Mesenchymal stem cell (in vitro differentiated cells and primary cell): ENCODE measurements at regions not wholly inside any gene's neighbourhood (a gene's known extent, or its start where the extent isn't known, plus 50 kb on each side); places are given as distances from the start of the nearest gene placed in this dataset.

Experiments used
- DNase-seq: peaks from one replicate; pipeline ENCODE4 v3.0.0-alpha.2; 2013
- H2AFZ ChIP-seq: one replicate; pipeline ENCODE4 v1.6.1; 2013; ENCODE audit warnings: low read depth, mild to moderate bottlenecking, control low read depth, inconsistent platforms, low read length, moderate library complexity
- H2AK5ac ChIP-seq: 2 replicates; pipeline ENCODE4 v1.6.1; 2013; ENCODE audit warnings: low read length, moderate library complexity, mild to moderate bottlenecking, inconsistent platforms; ENCODE audit not compliant: severe bottlenecking
- H2BK120ac ChIP-seq: one replicate; pipeline ENCODE4 v1.6.1; 2013; ENCODE audit warnings: low read depth, mild to moderate bottlenecking, inconsistent platforms, low read length, moderate library complexity
- H2BK12ac ChIP-seq, 2 experiments: one replicate each; pipeline ENCODE4 v1.6.1; 2013; ENCODE audit warnings: inconsistent platforms in 2 of 2, low read length in 2 of 2, mild to moderate bottlenecking in 2 of 2, moderate library complexity in 2 of 2, control low read depth in 1 of 2
- H2BK15ac ChIP-seq: one replicate; pipeline ENCODE4 v1.6.1; 2013; ENCODE audit warnings: mild to moderate bottlenecking, low read depth, inconsistent platforms; ENCODE audit not compliant: poor library complexity, severe bottlenecking
- H2BK5ac ChIP-seq: 2 replicates; pipeline ENCODE4 v1.6.1; 2013; ENCODE audit warnings: low read depth, mild to moderate bottlenecking, low read length, control low read depth, inconsistent platforms; ENCODE audit not compliant: poor library complexity, severe bottlenecking
- H3K14ac ChIP-seq, 2 experiments: one replicate each; pipeline ENCODE4 v1.6.1; 2013; ENCODE audit warnings: inconsistent platforms in 2 of 2, low read length in 2 of 2, control low read depth in 1 of 2, mild to moderate bottlenecking in 1 of 2, moderate library complexity in 1 of 2
- H3K18ac ChIP-seq, 2 experiments: one replicate each; pipeline ENCODE4 v1.6.1; 2013; ENCODE audit warnings: inconsistent platforms in 2 of 2, low read length in 2 of 2, control low read depth in 1 of 2, low read depth in 1 of 2, mild to moderate bottlenecking in 1 of 2
- H3K23ac ChIP-seq, 2 experiments: one replicate each; pipeline ENCODE4 v1.6.1; 2013; ENCODE audit warnings: inconsistent platforms in 2 of 2, low read length in 2 of 2, mild to moderate bottlenecking in 2 of 2, moderate library complexity in 2 of 2, control low read depth in 1 of 2
- H3K27ac ChIP-seq: 2 replicates; pipeline ENCODE4 v1.5.1; 2013; ENCODE audit warnings: mild to moderate bottlenecking, moderate library complexity, low read length, control low read depth, inconsistent platforms; ENCODE audit not compliant: poor library complexity, severe bottlenecking
- H3K27me3 ChIP-seq, 2 experiments: 2 replicates each; pipeline versions ENCODE4 v1.6.1 to v1.7.0; 2013; ENCODE audit warnings: low read length in 2 of 2, mild to moderate bottlenecking in 2 of 2, moderate library complexity in 2 of 2, control low read depth in 1 of 2, inconsistent platforms in 1 of 2; ENCODE audit not compliant: control insufficient read depth in 1 of 2, insufficient read depth in 1 of 2
- H3K36me3 ChIP-seq, 2 experiments: 2 replicates each; pipeline versions ENCODE4 v1.6.1 to v1.7.0; 2013; ENCODE audit warnings: low read length in 2 of 2, control low read depth in 1 of 2, inconsistent platforms in 1 of 2, low read depth in 1 of 2, mild to moderate bottlenecking in 1 of 2; ENCODE audit not compliant: insufficient read depth in 2 of 2, control insufficient read depth in 1 of 2
- H3K4ac ChIP-seq, 2 experiments: one replicate each; pipeline ENCODE4 v1.6.1; 2013; ENCODE audit warnings: inconsistent platforms in 2 of 2, low read length in 2 of 2, mild to moderate bottlenecking in 2 of 2, moderate library complexity in 2 of 2, control low read depth in 1 of 2, low read depth in 1 of 2
- H3K4me1 ChIP-seq: 2 replicates; pipeline ENCODE4 v1.6.1; 2013; ENCODE audit warnings: low read depth, low read length, control low read depth; ENCODE audit not compliant: control insufficient read depth, insufficient read depth
- H3K4me2 ChIP-seq: 2 replicates; pipeline ENCODE4 v1.6.1; 2013; ENCODE audit warnings: low read length, mild to moderate bottlenecking, inconsistent platforms; ENCODE audit not compliant: poor library complexity, severe bottlenecking
- H3K4me3 ChIP-seq, 2 experiments: 2 replicates each; pipeline versions ENCODE4 v1.5.1 to v1.7.0; 2013; ENCODE audit warnings: low read length in 2 of 2, mild to moderate bottlenecking in 2 of 2, control low read depth in 1 of 2, low read depth in 1 of 2; ENCODE audit not compliant: insufficient read depth in 1 of 2
- H3K79me1 ChIP-seq: replicated peaks from 2 replicates; pipeline ENCODE4 v1.6.1; 2013; ENCODE audit warnings: mild to moderate bottlenecking, control low read depth, low read length, inconsistent platforms; ENCODE audit not compliant: poor library complexity, severe bottlenecking
- H3K9ac ChIP-seq: 2 replicates; pipeline ENCODE4 v1.7.0; 2013; ENCODE audit warnings: mild to moderate bottlenecking, low read length, moderate library complexity
- H3K9me3 ChIP-seq: 2 replicates; pipeline ENCODE4 v1.7.0; 2013; ENCODE audit warnings: mild to moderate bottlenecking, low read length; ENCODE audit not compliant: control insufficient read depth
- H4K8ac ChIP-seq: one replicate; pipeline ENCODE4 v1.6.1; 2013; ENCODE audit warnings: inconsistent platforms, mild to moderate bottlenecking, low read length, moderate library complexity
- H4K91ac ChIP-seq: one replicate; pipeline ENCODE4 v1.6.1; 2013; ENCODE audit warnings: mild to moderate bottlenecking, low read length, inconsistent platforms
- WGBS: methylation state at CpG from one replicate; pipeline ENCODE4 v1.1.7; 2013; ENCODE audit warnings: mixed read lengths; 5-methylcytosine and 5-hydroxymethylcytosine counted together

- H3K27ac ChIP-seq = no peak overlapping the region
- WGBS = 70% methylated on average over 6 of the region's 7 CpGs
- H4K8ac ChIP-seq = no peak overlapping the region
Measured at GRCh38 chr11:11211186-11211585, 141.9 kb downstream of the CSNK2A3 start.

DNA sequence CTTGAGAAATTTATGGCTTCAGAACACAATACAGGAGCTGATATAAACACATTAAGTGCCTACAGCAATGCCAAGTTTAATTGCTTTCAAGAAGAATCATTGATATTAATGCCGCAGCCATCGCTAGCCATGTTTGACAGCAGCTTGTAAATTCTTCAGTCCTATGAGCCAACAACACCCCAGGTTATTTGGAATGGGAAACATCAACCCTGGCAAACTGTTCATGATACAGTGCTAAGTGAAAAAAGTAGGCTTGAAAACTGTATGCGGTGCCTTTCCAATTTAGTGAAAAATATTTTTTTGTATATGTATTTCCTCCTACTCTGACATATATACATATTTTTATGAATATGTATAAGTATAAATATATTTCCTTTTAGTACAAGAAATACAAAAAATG, 142.6 kb downstream of the CSNK2A3 start:
- Histone ChIP-seq H2BK15ac (no peak overlapping the region), H3K14ac (no peak overlapping the region), H3K4me2 (no peak overlapping the region), H3K9ac (no peak overlapping the region), H3K4ac (no peak overlapping the region), H3K27me3 (peaks cover 21 to 30% of the 10 kb centered on the region in 2 experiments), H3K36me3 (no peaks in the 10 kb centered on the region), H2BK12ac (no peak overlapping the region), H2BK5ac (no peak overlapping the region), H2AFZ (no peak overlapping the region), H3K18ac (no peak overlapping the region), H3K4me1 (no peaks in the 10 kb centered on the region), H3K9me3 (peaks cover 7% of the 10 kb centered on the region), H3K23ac (no peak overlapping the region), H3K27ac (no peak overlapping the region), H2AK5ac (no peak overlapping the region), H4K8ac (no peak overlapping the region), H4K91ac (no peak overlapping the region), H3K79me1 (no peaks in the 10 kb centered on the region), H2BK120ac (no peak overlapping the region), H3K4me3 (no peak overlapping the region)
- DNase-seq = no peak
- WGBS = 100% methylated on average over 2 of the region's 3 CpGs

More at GRCh38 chr11:11211186-11211585, 141.9 kb downstream of the CSNK2A3 start:
- H2BK5ac ChIP-seq = no peak overlapping the region
- no peaks in the 10 kb centered on the region for H3K4me1 ChIP-seq
- H3K27me3 ChIP-seq = peaks cover 28 to 29% of the 10 kb centered on the region in 2 experiments
- H3K79me1 ChIP-seq = no peaks in the 10 kb centered on the region
- no peak for DNase-seq
- H3K18ac ChIP-seq = no peak overlapping the region
- H4K91ac ChIP-seq = no peak overlapping the region
- H2BK15ac ChIP-seq = no peak overlapping the region
- no peak overlapping the region for H3K4ac ChIP-seq
- H3K36me3 ChIP-seq = no peaks in the 10 kb centered on the region
- H2BK12ac ChIP-seq = no peak overlapping the region
- no peak overlapping the region for H3K4me2 ChIP-seq
- H3K4me3 ChIP-seq = no peak overlapping the region
- no peak overlapping the region for H3K14ac ChIP-seq
- H2AK5ac ChIP-seq = no peak overlapping the region
- H2AFZ ChIP-seq = no peak overlapping the region
- H2BK120ac ChIP-seq = no peak overlapping the region
- peaks cover 7% of the 10 kb centered on the region for H3K9me3 ChIP-seq
- H3K9ac ChIP-seq = no peak overlapping the region
- no peak overlapping the region for H3K23ac ChIP-seq

DNA sequence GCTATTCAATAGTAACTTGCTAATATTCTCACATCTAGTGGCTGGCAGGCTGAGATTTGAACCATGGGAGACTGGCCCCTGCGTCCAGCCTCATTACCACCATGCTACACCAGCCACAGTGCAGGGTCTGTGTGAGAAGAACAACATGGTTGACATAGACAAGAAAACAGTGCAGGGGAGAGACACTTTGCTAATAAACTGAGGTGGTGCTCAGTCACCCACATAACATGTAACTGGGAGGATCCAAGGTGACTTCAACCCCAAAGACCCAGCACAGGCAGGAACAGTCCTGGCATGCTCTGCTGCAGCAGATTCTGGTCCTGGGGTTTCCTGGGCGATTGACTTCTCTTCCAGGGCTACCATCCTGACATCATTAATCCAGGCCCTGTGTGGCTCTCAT, 143.1 kb downstream of the CSNK2A3 start:
- H3K27ac ChIP-seq = no peak overlapping the region
- H3K18ac ChIP-seq = no peak overlapping the region
- H3K36me3 ChIP-seq = no peaks in the 10 kb centered on the region
- H2BK120ac ChIP-seq = no peak overlapping the region
- WGBS = no CpG with 5 or more reads among the region's 2 CpGs
- H2AK5ac ChIP-seq = no peak overlapping the region
- H3K27me3 ChIP-seq = peaks cover 16 to 25% of the 10 kb centered on the region in 2 experiments
- H3K23ac ChIP-seq = no peak overlapping the region
- H2BK12ac ChIP-seq = no peak overlapping the region
- peaks cover 7% of the 10 kb centered on the region for H3K9me3 ChIP-seq
- H3K9ac ChIP-seq = no peak overlapping the region
- no peak overlapping the region for H2AFZ ChIP-seq
- H3K14ac ChIP-seq = no peak overlapping the region
- no peaks in the 10 kb centered on the region for H3K79me1 ChIP-seq
- H3K4ac ChIP-seq = no peak overlapping the region
- no peaks in the 10 kb centered on the region for H3K4me1 ChIP-seq
- H3K4me3 ChIP-seq = no peak overlapping the region
- H2BK5ac ChIP-seq = no peak overlapping the region
- H4K91ac ChIP-seq = no peak overlapping the region
- no peak overlapping the region for H3K4me2 ChIP-seq
- no peak overlapping the region for H4K8ac ChIP-seq
- no peak overlapping the region for H2BK15ac ChIP-seq
- DNase-seq = no peak

GRCh38 chr11:11208994-11209393, 144.1 kb downstream of the CSNK2A3 start:
- Histone ChIP-seq H3K4me3 (no peak overlapping the region), H3K4ac (no peak overlapping the region), H3K23ac (no peak overlapping the region), H3K4me2 (no peak overlapping the region), H3K27me3 (peaks cover 14 to 22% of the 10 kb centered on the region in 2 experiments), H4K8ac (no peak overlapping the region), H3K9ac (no peak overlapping the region), H3K4me1 (no peaks in the 10 kb centered on the region), H3K27ac (no peak overlapping the region), H2BK120ac (no peak overlapping the region), H2AK5ac (no peak overlapping the region), H3K9me3 (peaks cover 11% of the 10 kb centered on the region), H3K18ac (no peak overlapping the region), H3K36me3 (no peaks in the 10 kb centered on the region), H2BK5ac (no peak overlapping the region), H2AFZ (no peak overlapping the region), H2BK15ac (no peak overlapping the region), H3K79me1 (no peaks in the 10 kb centered on the region), H2BK12ac (no peak overlapping the region), H4K91ac (no peak overlapping the region), H3K14ac (no peak overlapping the region)
- WGBS = 97% methylated on average over 4 of the region's 4 CpGs
- no peak for DNase-seq
